ENCODE measurements at regions not wholly inside any gene's neighbourhood (a gene's known extent, or its start where the extent isn't known, plus 50 kb on each side); places are given as distances from the start of the nearest gene placed in this dataset.

GRCh38 chr4:138297743-138298405 is 55.7 kb upstream of the SLC7A11 start:
- H3K9me1 ChIP-seq (replicated peaks; ENCODE audit: control insufficient read depth, extremely low read depth, insufficient read depth, low read length) = no peaks in the 10 kb centered on the region
- no peaks in the 10 kb centered on the region for H4K20me1 ChIP-seq (replicated peaks; ENCODE audit: control insufficient read depth, extremely low read depth, insufficient read depth, low read length)
- dilution Hi-C loops (cut with MboI; ENCODE audit: extremely low pct_ligation_motif_present, low sequenced_read_pairs) = no loop called here
- no peak overlapping the region for H2AFZ ChIP-seq (ENCODE audit: low read depth, low read length)
- H3K9me3 ChIP-seq (replicated peaks; ENCODE audit: control insufficient read depth, insufficient read depth, low read length) = no peaks in the 10 kb centered on the region
- no peaks in the 10 kb centered on the region for H3K36me3 ChIP-seq (ENCODE audit: control insufficient read depth in 2 of 2, extremely low read depth in 1 of 2, insufficient read depth in 2 of 2, low read length in 2 of 2)
- no peak overlapping the region for H3K4me2 ChIP-seq (ENCODE audit: insufficient read depth, low read length)
- H3K27me3 ChIP-seq (ENCODE audit: control insufficient read depth in 2 of 2, insufficient read depth in 2 of 2, low read length in 2 of 2) = no peaks in the 10 kb centered on the region
- no peak for FAIRE-seq
- H3K4me3 ChIP-seq (replicated peaks in 1 of 3; ENCODE audit: insufficient read depth in 1 of 3, low read depth in 1 of 3, low read length in 3 of 3) = no peak overlapping the region
- intact Hi-C loops (cut with micrococcal nuclease) = no loop called here
- no peaks in the 10 kb centered on the region for H3K79me2 ChIP-seq (ENCODE audit: control insufficient read depth, insufficient read depth, low read length)
- TF ChIP-seq MAX (IDR thresholded peaks at IDR 0.05; ENCODE audit: insufficient read depth, insufficient read length) (no peak), POLR2AphosphoS5 (IDR thresholded peaks at IDR 0.05; ENCODE audit: insufficient read depth, low read depth, low read length) (no peak), GATA2 (IDR thresholded peaks at IDR 0.05; ENCODE audit: insufficient read depth, insufficient read length, low read depth, low read length) (no peak), EZH2 (IDR thresholded peaks at IDR 0.05; ENCODE audit: borderline replicate concordance, low read depth, low read length, severe bottlenecking) (no peak), POLR2A (IDR thresholded peaks at IDR 0.05; ENCODE audit: low read depth, low read length) (no peak), FOS (IDR thresholded peaks at IDR 0.05; ENCODE audit: borderline replicate concordance, insufficient read depth, low read length) (no peak), CTCF (IDR thresholded peaks at IDR 0.05; ENCODE audit: extremely low read depth in 1 of 2, insufficient read depth in 1 of 2, low read depth in 1 of 2, low read length in 2 of 2) (no peak), MYC (IDR thresholded peaks at IDR 0.05; ENCODE audit: low read depth, low read length) (no peak), JUN (IDR thresholded peaks at IDR 0.05; ENCODE audit: borderline replicate concordance, insufficient read depth, insufficient read length, low read depth) (no peak)
- no peak for DNase-seq (ENCODE audit: low read depth, low spot score)
- no peaks in the 10 kb centered on the region for H3K4me1 ChIP-seq (ENCODE audit: control insufficient read depth, extremely low read depth, insufficient read depth, low read length)
- H3K9ac ChIP-seq (replicated peaks; ENCODE audit: extremely low read depth, insufficient read depth, low read length) = no peak overlapping the region
- ChIA-PET POLR2A (no interaction called here), CTCF (no interaction called here)
- H3K27ac ChIP-seq (ENCODE audit: insufficient read depth, low read depth, low read length) = no peak overlapping the region
- no TSS peak for BruUV-seq (replicated peaks)
